ENCODE measurements at regions not wholly inside any gene's neighbourhood (a gene's known extent, or its start where the extent isn't known, plus 50 kb on each side); places are given as distances from the start of the nearest gene placed in this dataset.
"Not testable (repeated sequence)": the region's sequence is repeated elsewhere in the genome, so short reads cannot be mapped to it uniquely, and the experiment has no call there.

DNA sequence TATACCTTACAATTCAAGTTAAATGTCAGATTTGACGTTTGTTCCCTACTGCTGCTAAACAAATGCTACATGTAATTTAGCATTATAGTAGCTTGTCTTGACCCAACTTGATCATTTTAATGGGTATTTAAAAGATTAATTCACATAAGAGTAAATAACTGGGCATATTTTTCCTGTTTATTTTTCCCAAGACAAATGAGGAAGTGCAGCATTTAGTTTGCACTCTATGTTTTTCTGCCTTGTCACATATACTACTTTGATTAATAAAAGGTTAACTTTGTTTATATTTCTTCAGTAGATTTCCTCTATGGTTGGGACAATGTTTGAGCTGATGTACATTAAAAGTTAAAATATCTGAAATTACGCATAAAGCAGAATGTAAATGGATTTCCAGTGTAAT is 641.8 kb downstream of the PRR16 start:
- Histone ChIP-seq H3K9me2 (replicated peaks; ENCODE audit: control insufficient read depth, low read length) (no peaks in the 10 kb centered on the region), H3K9me3 (ENCODE audit: control insufficient read depth, insufficient read depth, low read length) (no peaks in the 10 kb centered on the region), H3K27me3 (ENCODE audit: control insufficient read depth, low read length) (no peaks in the 10 kb centered on the region), H4K20me1 (ENCODE audit: control insufficient read depth, insufficient read depth, low read depth, low read length) (no peaks in the 10 kb centered on the region), H3K4me1 (ENCODE audit: control insufficient read depth, low read length) (no peaks in the 10 kb centered on the region), H3K4me3 (ENCODE audit: low read length) (no peak overlapping the region), H3K36me3 (ENCODE audit: control insufficient read depth, low read length) (no peaks in the 10 kb centered on the region), H3K4me2 (ENCODE audit: low read length) (no peak overlapping the region), H3K27ac (ENCODE audit: low read depth, low read length) (no peak overlapping the region), H3F3A (ENCODE audit: control insufficient read depth, insufficient read depth) (no peaks in the 10 kb centered on the region), H3K79me2 (ENCODE audit: control insufficient read depth, low read length) (no peaks in the 10 kb centered on the region)
- TF ChIP-seq, protein P1, sequence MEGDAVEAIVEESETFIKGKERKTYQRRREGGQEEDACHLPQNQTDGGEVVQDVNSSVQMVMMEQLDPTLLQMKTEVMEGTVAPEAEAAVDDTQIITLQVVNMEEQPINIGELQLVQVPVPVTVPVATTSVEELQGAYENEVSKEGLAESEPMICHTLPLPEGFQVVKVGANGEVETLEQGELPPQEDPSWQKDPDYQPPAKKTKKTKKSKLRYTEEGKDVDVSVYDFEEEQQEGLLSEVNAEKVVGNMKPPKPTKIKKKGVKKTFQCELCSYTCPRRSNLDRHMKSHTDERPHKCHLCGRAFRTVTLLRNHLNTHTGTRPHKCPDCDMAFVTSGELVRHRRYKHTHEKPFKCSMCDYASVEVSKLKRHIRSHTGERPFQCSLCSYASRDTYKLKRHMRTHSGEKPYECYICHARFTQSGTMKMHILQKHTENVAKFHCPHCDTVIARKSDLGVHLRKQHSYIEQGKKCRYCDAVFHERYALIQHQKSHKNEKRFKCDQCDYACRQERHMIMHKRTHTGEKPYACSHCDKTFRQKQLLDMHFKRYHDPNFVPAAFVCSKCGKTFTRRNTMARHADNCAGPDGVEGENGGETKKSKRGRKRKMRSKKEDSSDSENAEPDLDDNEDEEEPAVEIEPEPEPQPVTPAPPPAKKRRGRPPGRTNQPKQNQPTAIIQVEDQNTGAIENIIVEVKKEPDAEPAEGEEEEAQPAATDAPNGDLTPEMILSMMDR (IDR thresholded peaks at IDR 0.05; ENCODE audit: low read depth, low read length, poor library complexity, severe bottlenecking) = no peak
- TF ChIP-seq EZH2phosphoT487 (IDR thresholded peaks at IDR 0.05; ENCODE audit: borderline replicate concordance, low read length) = no peak

DNA sequence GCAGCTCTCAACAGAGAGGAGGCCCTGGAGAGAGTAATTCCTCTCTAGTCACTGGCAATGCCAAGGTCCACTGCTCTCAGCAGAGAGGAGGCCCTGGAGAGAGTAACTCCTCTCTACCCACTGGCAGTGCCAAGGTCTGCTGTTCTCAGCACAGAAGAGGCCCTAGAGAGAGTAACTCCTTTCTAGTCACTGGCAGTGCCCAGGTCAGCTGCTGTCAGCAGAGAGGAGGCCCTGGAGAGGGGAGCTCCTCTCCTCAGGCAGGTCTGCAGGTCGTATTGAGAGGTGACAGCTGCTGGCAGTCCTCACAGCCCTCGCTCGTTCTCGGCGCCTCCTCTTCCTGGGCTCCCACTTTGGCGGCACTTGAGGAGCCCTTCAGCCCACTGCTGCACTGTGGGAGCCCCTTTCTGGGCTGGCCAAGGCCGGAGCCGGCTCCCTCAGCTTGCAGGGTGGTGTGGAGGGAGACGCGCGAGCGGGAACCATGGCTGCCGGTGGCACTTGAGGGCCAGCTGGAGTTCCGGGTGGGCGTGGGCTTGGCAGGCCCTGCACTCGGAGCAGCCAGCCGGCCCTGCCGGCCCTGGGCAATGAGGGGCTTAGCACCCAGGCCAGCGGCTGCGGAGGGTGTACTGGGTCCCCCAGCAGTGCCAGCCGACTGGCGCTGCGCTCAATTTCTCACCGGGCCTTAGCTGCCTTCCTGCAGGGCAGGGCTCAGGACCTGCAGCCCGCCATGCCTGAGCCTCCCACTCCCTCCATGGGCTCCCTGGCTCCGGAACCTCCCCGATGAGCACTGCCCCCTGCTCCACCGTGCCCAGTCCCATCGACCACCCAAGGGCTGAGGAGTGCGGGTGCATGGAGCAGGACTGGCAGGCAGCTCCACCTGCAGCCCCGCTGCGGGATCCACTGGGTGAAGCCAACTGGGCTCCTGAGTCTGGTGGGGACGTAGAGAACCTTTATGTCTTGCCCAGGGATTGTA is 642.9 kb downstream of the PRR16 start:
- H3F3A ChIP-seq (ENCODE audit: control insufficient read depth, insufficient read depth); H3K9me2 ChIP-seq (replicated peaks; ENCODE audit: control insufficient read depth, low read length); H3K9me3 ChIP-seq (ENCODE audit: control insufficient read depth, insufficient read depth, low read length); H3K79me2 ChIP-seq (ENCODE audit: control insufficient read depth, low read length); H3K27me3 ChIP-seq (ENCODE audit: control insufficient read depth, low read length); H3K4me1 ChIP-seq (ENCODE audit: control insufficient read depth, low read length); H3K36me3 ChIP-seq (ENCODE audit: control insufficient read depth, low read length); H3K4me2 ChIP-seq (ENCODE audit: low read length); H4K20me1 ChIP-seq (ENCODE audit: control insufficient read depth, insufficient read depth, low read depth, low read length); H3K27ac ChIP-seq (ENCODE audit: low read depth, low read length); H3K4me3 ChIP-seq (ENCODE audit: low read length): not testable (repeated sequence)

DNA sequence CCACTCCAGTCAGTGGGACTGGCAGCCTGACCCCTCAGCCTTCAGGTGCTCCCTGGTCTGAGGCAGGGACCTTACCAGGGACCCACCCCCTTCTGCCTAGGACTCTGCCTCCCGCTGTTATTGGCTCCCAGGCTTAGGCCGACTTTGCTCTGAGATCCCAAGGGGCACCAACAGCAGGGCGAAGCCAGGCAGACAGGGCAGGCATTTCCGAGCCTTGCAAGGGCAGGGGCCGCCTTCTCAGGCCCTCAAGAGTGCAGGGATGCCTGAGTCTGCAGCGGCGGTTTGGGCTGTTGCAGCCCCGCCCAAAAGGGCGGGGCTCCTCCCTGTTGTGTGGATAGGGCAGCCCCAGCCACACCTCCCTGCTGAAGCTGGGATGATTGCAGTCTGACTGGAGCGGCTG is 644.6 kb downstream of the PRR16 start:
- no peaks in the 10 kb centered on the region for H3K9me3 ChIP-seq (ENCODE audit: control insufficient read depth, insufficient read depth, low read length)
- H3K4me1 ChIP-seq (ENCODE audit: control insufficient read depth, low read length) = no peaks in the 10 kb centered on the region
- H3K9me2 ChIP-seq (replicated peaks; ENCODE audit: control insufficient read depth, low read length) = no peaks in the 10 kb centered on the region
- H3K36me3 ChIP-seq (ENCODE audit: control insufficient read depth, low read length) = no peaks in the 10 kb centered on the region
- no peaks in the 10 kb centered on the region for H4K20me1 ChIP-seq (ENCODE audit: control insufficient read depth, insufficient read depth, low read depth, low read length)
- H3K4me2 ChIP-seq (ENCODE audit: low read length) = no peak overlapping the region
- no peak overlapping the region for H3K4me3 ChIP-seq (ENCODE audit: low read length)
- H3F3A ChIP-seq (ENCODE audit: control insufficient read depth, insufficient read depth) = no peaks in the 10 kb centered on the region
- H3K27ac ChIP-seq (ENCODE audit: low read depth, low read length) = no peak overlapping the region
- TF ChIP-seq EZH2phosphoT487 (IDR thresholded peaks at IDR 0.05; ENCODE audit: borderline replicate concordance, low read length) = no peak
- TF ChIP-seq, protein P1 (IDR thresholded peaks at IDR 0.05; ENCODE audit: low read depth, low read length, poor library complexity, severe bottlenecking) = no peak
- H3K27me3 ChIP-seq (ENCODE audit: control insufficient read depth, low read length) = no peaks in the 10 kb centered on the region
- no peaks in the 10 kb centered on the region for H3K79me2 ChIP-seq (ENCODE audit: control insufficient read depth, low read length)

DNA sequence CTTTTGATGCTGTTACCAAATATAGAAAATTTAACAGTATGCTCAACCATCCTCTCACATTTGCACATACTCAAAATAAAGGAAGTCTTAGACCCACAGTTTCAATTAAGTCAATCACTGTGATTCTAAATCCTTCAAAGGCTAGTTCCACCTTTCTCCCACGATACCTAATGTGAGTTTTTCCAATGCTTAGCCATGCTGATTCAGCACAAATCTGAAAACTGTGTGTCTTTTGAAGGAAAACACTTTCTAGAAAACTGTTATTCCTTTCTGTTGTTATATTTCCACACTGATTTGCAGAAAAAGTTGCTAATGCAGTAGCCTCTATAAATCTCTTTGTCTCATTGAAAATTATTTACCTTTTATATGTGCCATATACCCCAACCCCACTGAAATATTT is 645.7 kb downstream of the PRR16 start:
- TF ChIP-seq, protein P1 (IDR thresholded peaks at IDR 0.05; ENCODE audit: low read depth, low read length, poor library complexity, severe bottlenecking) = no peak
- TF ChIP-seq EZH2phosphoT487 (IDR thresholded peaks at IDR 0.05; ENCODE audit: borderline replicate concordance, low read length) = no peak
- no peaks in the 10 kb centered on the region for H3K9me2 ChIP-seq (replicated peaks; ENCODE audit: control insufficient read depth, low read length)
- H3K4me2 ChIP-seq (ENCODE audit: low read length) = no peak overlapping the region
- no peak overlapping the region for H3K27ac ChIP-seq (ENCODE audit: low read depth, low read length)
- no peak overlapping the region for H3K4me3 ChIP-seq (ENCODE audit: low read length)
- H4K20me1 ChIP-seq (ENCODE audit: control insufficient read depth, insufficient read depth, low read depth, low read length) = no peaks in the 10 kb centered on the region
- no peaks in the 10 kb centered on the region for H3K27me3 ChIP-seq (ENCODE audit: control insufficient read depth, low read length)
- no peaks in the 10 kb centered on the region for H3K4me1 ChIP-seq (ENCODE audit: control insufficient read depth, low read length)
- H3F3A ChIP-seq (ENCODE audit: control insufficient read depth, insufficient read depth) = no peaks in the 10 kb centered on the region
- H3K9me3 ChIP-seq (ENCODE audit: control insufficient read depth, insufficient read depth, low read length) = no peaks in the 10 kb centered on the region
- no peaks in the 10 kb centered on the region for H3K79me2 ChIP-seq (ENCODE audit: control insufficient read depth, low read length)
- no peaks in the 10 kb centered on the region for H3K36me3 ChIP-seq (ENCODE audit: control insufficient read depth, low read length)
